GM23338 (cell line): ENCODE measurements at regions not wholly inside any gene's neighbourhood (a gene's known extent, or its start where the extent isn't known, plus 50 kb on each side); places are given as distances from the start of the nearest gene placed in this dataset.

ENCODE experiments used
- ATAC-seq: fragments of 200-7000 bp; cut with Tn5 transposase; 3 replicates; pipeline ENCODE4 v1.9.1; 2020
- DNase-seq: peaks from one replicate; pipeline ENCODE4 v3.0.0-alpha.2; 2015; ENCODE audit warnings: low spot score
- H2AFZ ChIP-seq: fragments of 200-600 bp; sonication (generic); 2 replicates; pipeline ENCODE4 v1.8.0; 2016; ENCODE audit warnings: antibody characterized with exemption, mild to moderate bottlenecking, moderate library complexity
- H3F3A ChIP-seq: fragments of 200-600 bp; sonication (generic); replicated peaks from 2 replicates; pipeline ENCODE4 v1.8.0; 2017; ENCODE audit warnings: antibody characterized with exemption, mixed run types, low read depth
- H3K27ac ChIP-seq: fragments of 200-600 bp; sonication (generic); 2 replicates; pipeline ENCODE4 v1.6.1; 2016; ENCODE audit warnings: low read depth
- H3K27me3 ChIP-seq: fragments of 200-600 bp; sonication (generic); 2 replicates; pipeline ENCODE4 v1.8.0; 2016; ENCODE audit warnings: mild to moderate bottlenecking, mixed run types, moderate library complexity; ENCODE audit not compliant: insufficient read depth
- H3K36me3 ChIP-seq: fragments of 200-600 bp; sonication (generic); 2 replicates; pipeline ENCODE4 v1.8.0; 2016; ENCODE audit warnings: mild to moderate bottlenecking; ENCODE audit not compliant: insufficient read depth
- H3K4me1 ChIP-seq: fragments of 200-600 bp; sonication (generic); 2 replicates; pipeline ENCODE4 v1.8.0; 2016; ENCODE audit warnings: mild to moderate bottlenecking, moderate library complexity; ENCODE audit not compliant: insufficient read depth
- H3K4me2 ChIP-seq: fragments of 200-600 bp; sonication (generic); 2 replicates; pipeline ENCODE4 v1.7.1; 2017; ENCODE audit warnings: mixed run types
- H3K4me3 ChIP-seq: fragments of 200-600 bp; sonication (generic); 2 replicates; pipeline ENCODE4 v1.6.1; 2016; ENCODE audit warnings: mixed run types
- H3K79me2 ChIP-seq: fragments of 200-600 bp; sonication (generic); replicated peaks from 2 replicates; pipeline ENCODE4 v1.8.0; 2017; ENCODE audit warnings: mild to moderate bottlenecking; ENCODE audit not compliant: insufficient read depth
- H3K9me2 ChIP-seq: fragments of 200-600 bp; sonication (generic); 2 replicates; pipeline ENCODE4 v1.8.0; 2017; ENCODE audit not compliant: insufficient read depth
- H4K20me1 ChIP-seq: fragments of 200-600 bp; sonication (generic); replicated peaks from 2 replicates; pipeline ENCODE4 v1.8.0; 2017; ENCODE audit warnings: mild to moderate bottlenecking; ENCODE audit not compliant: insufficient read depth
- H3K27ac Mint-ChIP-seq: 2 replicates; pipeline ENCODE4 v1.8.0; 2020; ENCODE audit warnings: inconsistent platforms, mild to moderate bottlenecking, moderate library complexity, mixed read lengths
- H3K27me3 Mint-ChIP-seq: 3 replicates; pipeline ENCODE4 v1.8.0; 2022; ENCODE audit warnings: low read depth, mild to moderate bottlenecking, moderate library complexity, mixed read lengths, inconsistent platforms; ENCODE audit not compliant: insufficient read depth, poor library complexity
- H3K36me3 Mint-ChIP-seq: 3 replicates; pipeline ENCODE4 v1.8.0; 2021; ENCODE audit warnings: low read depth, mild to moderate bottlenecking, inconsistent platforms, moderate library complexity, mixed read lengths
- H3K4me1 Mint-ChIP-seq: 3 replicates; pipeline ENCODE4 v1.8.0; 2020; ENCODE audit warnings: mild to moderate bottlenecking, inconsistent platforms, mixed read lengths
- H3K4me3 Mint-ChIP-seq: 3 replicates; pipeline ENCODE4 v1.8.0; 2021; ENCODE audit warnings: moderate library complexity, mild to moderate bottlenecking, inconsistent platforms, mixed read lengths
- H3K9me3 Mint-ChIP-seq: 3 replicates; pipeline ENCODE4 v1.8.0; 2020; ENCODE audit warnings: moderate library complexity, mild to moderate bottlenecking, inconsistent platforms, mixed read lengths
- CREB1 ChIP-seq: fragments of 250-450 bp; sonication (Bioruptor Pico); IDR thresholded peaks from 2 replicates; pipeline ENCODE4 v1.5.0; 2020; ENCODE audit warnings: low read depth, mild to moderate bottlenecking, moderate library complexity
- CTCF ChIP-seq, 2 experiments: fragments of 200-600 bp in 1 of 2; sonication (generic) in 1 of 2; conservative IDR thresholded peaks; 2 replicates each; pipeline versions ENCODE4 v1.5.1 to v1.6.1; 2016 to 2017; ENCODE audit warnings: antibody characterized with exemption in 2 of 2, low read depth in 2 of 2, mild to moderate bottlenecking in 2 of 2, moderate library complexity in 1 of 2
- ETS1 ChIP-seq: IDR thresholded peaks from 2 replicates; pipeline ENCODE4 v1.6.1; 2016; ENCODE audit warnings: antibody characterized with exemption
- EZH2 ChIP-seq: fragments of 200-600 bp; sonication (generic); IDR thresholded peaks from one replicate; pipeline ENCODE4 v1.8.0; 2017; ENCODE audit warnings: antibody characterized with exemption, mild to moderate bottlenecking, low read depth; ENCODE audit not compliant: unreplicated experiment
- EZH2phosphoT487 ChIP-seq: fragments of 200-600 bp; sonication (generic); IDR thresholded peaks from one replicate; pipeline ENCODE4 v1.8.1; 2018; ENCODE audit warnings: antibody characterized with exemption; ENCODE audit not compliant: unreplicated experiment
- JUNB ChIP-seq: IDR thresholded peaks from one replicate; pipeline ENCODE4 v1.6.1; 2016; ENCODE audit warnings: antibody characterized with exemption; ENCODE audit not compliant: unreplicated experiment
- NANOG ChIP-seq: IDR thresholded peaks from 2 replicates; pipeline ENCODE4 v1.6.1; 2016; ENCODE audit warnings: antibody characterized with exemption, borderline replicate concordance
- POLR2AphosphoS5 ChIP-seq: IDR thresholded peaks from 2 replicates; pipeline ENCODE4 v1.6.1; 2016; ENCODE audit warnings: antibody characterized with exemption, low read depth
- STAT1 ChIP-seq: IDR thresholded peaks from one replicate; pipeline ENCODE4 v1.6.1; 2016; ENCODE audit warnings: antibody characterized with exemption; ENCODE audit not compliant: unreplicated experiment
- ZNF114 ChIP-seq: fragments of 250-450 bp; sonication (Bioruptor Pico); IDR thresholded peaks from 2 replicates; pipeline ENCODE4 v1.5.0; 2020; ENCODE audit warnings: mild to moderate bottlenecking, moderate library complexity
- ZNF331 ChIP-seq: fragments of 250-450 bp; sonication (Bioruptor Pico); IDR thresholded peaks from 2 replicates; pipeline ENCODE4 v1.5.0; 2020; ENCODE audit warnings: low read depth, mild to moderate bottlenecking, moderate library complexity
- TF ChIP-seq, protein P1 (sequence below): fragments of 250-450 bp; sonication (Bioruptor Pico); IDR thresholded peaks from 2 replicates; pipeline ENCODE4 v1.5.0; 2020; ENCODE audit warnings: mild to moderate bottlenecking, moderate library complexity
- TF ChIP-seq, protein P2 (sequence below): IDR thresholded peaks from one replicate; pipeline ENCODE4 v1.6.1; 2018; ENCODE audit warnings: antibody characterized with exemption; ENCODE audit not compliant: unreplicated experiment

DNA sequence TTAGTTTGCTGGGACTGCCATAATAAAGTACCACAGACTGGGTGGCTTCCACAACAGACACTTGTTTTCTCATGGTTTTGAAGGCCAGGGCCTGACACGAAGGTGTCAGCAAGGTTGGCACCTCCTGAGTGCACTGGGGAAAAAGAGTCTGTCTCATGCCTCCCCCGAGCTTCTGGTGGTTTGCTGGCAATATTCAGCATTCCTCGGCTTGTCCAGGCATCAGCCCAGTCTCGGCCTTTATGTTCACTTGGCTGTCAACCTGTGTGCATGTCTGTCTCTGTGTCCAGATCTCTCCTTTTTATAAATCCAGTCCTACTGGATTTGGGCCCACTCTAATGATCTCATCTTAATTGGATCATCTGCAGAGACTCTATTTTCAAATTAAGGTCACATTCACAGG lies 72.6 kb downstream of the DOP1B start:
- H3K4me1 Mint-ChIP-seq, result no peaks in the 10 kb centered on the region; the same call in 2 of the 3 replicates
- H3K27me3 ChIP-seq, result no peaks in the 10 kb centered on the region

More for the DNA sequence above, 72.6 kb downstream of the DOP1B start:
- H3K27ac Mint-ChIP-seq, result no peak overlapping the region
- no peaks in the 10 kb centered on the region for H3K27me3 Mint-ChIP-seq
- Histone ChIP-seq H3K27ac (no peak overlapping the region), H3K9me2 (no peaks in the 10 kb centered on the region), H2AFZ (no peak overlapping the region), H3K36me3 (no peaks in the 10 kb centered on the region), H4K20me1 (no peaks in the 10 kb centered on the region), H3K4me3 (no peak overlapping the region), H3K79me2 (no peaks in the 10 kb centered on the region), H3K4me1 (no peaks in the 10 kb centered on the region), H3F3A (no peaks in the 10 kb centered on the region), H3K4me2 (no peak overlapping the region)
- ATAC-seq (no peak), DNase-seq (no peak)
- no peaks in the 10 kb centered on the region for H3K9me3 Mint-ChIP-seq
- H3K4me3 Mint-ChIP-seq, result no peak overlapping the region
- no peaks in the 10 kb centered on the region for H3K36me3 Mint-ChIP-seq
- TF ChIP-seq ZNF331 (CRISPR knock-in tag) (no peak), CTCF (conservative IDR thresholded peaks at IDR 0.05; ENCODE audit: low read depth in 2 of 2) (no peak), POLR2AphosphoS5 (no peak), NANOG (no peak), STAT1 (no peak), EZH2phosphoT487 (no peak), ETS1 (no peak), CREB1 (no peak), ZNF114 (CRISPR knock-in tag) (no peak), EZH2 (no peak), JUNB (no peak)
- TF ChIP-seq, protein P1, sequence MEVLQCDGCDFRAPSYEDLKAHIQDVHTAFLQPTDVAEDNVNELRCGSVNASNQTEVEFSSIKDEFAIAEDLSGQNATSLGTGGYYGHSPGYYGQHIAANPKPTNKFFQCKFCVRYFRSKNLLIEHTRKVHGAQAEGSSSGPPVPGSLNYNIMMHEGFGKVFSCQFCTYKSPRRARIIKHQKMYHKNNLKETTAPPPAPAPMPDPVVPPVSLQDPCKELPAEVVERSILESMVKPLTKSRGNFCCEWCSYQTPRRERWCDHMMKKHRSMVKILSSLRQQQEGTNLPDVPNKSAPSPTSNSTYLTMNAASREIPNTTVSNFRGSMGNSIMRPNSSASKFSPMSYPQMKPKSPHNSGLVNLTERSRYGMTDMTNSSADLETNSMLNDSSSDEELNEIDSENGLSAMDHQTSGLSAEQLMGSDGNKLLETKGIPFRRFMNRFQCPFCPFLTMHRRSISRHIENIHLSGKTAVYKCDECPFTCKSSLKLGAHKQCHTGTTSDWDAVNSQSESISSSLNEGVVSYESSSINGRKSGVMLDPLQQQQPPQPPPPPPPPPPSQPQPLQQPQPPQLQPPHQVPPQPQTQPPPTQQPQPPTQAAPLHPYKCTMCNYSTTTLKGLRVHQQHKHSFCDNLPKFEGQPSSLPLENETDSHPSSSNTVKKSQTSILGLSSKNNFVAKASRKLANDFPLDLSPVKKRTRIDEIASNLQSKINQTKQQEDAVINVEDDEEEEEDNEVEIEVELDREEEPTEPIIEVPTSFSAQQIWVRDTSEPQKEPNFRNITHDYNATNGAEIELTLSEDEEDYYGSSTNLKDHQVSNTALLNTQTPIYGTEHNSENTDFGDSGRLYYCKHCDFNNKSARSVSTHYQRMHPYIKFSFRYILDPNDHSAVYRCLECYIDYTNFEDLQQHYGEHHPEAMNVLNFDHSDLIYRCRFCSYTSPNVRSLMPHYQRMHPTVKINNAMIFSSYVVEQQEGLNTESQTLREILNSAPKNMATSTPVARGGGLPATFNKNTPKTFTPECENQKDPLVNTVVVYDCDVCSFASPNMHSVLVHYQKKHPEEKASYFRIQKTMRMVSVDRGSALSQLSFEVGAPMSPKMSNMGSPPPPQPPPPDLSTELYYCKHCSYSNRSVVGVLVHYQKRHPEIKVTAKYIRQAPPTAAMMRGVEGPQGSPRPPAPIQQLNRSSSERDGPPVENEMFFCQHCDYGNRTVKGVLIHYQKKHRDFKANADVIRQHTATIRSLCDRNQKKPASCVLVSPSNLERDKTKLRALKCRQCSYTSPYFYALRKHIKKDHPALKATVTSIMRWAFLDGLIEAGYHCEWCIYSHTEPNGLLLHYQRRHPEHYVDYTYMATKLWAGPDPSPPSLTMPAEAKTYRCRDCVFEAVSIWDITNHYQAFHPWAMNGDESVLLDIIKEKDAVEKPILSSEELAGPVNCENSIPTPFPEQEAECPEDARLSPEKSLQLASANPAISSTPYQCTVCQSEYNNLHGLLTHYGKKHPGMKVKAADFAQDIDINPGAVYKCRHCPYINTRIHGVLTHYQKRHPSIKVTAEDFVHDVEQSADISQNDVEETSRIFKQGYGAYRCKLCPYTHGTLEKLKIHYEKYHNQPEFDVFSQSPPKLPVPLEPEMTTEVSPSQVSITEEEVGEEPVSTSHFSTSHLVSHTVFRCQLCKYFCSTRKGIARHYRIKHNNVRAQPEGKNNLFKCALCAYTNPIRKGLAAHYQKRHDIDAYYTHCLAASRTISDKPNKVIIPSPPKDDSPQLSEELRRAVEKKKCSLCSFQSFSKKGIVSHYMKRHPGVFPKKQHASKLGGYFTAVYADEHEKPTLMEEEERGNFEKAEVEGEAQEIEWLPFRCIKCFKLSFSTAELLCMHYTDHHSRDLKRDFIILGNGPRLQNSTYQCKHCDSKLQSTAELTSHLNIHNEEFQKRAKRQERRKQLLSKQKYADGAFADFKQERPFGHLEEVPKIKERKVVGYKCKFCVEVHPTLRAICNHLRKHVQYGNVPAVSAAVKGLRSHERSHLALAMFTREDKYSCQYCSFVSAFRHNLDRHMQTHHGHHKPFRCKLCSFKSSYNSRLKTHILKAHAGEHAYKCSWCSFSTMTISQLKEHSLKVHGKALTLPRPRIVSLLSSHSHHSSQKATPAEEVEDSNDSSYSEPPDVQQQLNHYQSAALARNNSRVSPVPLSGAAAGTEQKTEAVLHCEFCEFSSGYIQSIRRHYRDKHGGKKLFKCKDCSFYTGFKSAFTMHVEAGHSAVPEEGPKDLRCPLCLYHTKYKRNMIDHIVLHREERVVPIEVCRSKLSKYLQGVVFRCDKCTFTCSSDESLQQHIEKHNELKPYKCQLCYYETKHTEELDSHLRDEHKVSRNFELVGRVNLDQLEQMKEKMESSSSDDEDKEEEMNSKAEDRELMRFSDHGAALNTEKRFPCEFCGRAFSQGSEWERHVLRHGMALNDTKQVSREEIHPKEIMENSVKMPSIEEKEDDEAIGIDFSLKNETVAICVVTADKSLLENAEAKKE (CRISPR knock-in tag), result no peak
- TF ChIP-seq, protein P2, sequence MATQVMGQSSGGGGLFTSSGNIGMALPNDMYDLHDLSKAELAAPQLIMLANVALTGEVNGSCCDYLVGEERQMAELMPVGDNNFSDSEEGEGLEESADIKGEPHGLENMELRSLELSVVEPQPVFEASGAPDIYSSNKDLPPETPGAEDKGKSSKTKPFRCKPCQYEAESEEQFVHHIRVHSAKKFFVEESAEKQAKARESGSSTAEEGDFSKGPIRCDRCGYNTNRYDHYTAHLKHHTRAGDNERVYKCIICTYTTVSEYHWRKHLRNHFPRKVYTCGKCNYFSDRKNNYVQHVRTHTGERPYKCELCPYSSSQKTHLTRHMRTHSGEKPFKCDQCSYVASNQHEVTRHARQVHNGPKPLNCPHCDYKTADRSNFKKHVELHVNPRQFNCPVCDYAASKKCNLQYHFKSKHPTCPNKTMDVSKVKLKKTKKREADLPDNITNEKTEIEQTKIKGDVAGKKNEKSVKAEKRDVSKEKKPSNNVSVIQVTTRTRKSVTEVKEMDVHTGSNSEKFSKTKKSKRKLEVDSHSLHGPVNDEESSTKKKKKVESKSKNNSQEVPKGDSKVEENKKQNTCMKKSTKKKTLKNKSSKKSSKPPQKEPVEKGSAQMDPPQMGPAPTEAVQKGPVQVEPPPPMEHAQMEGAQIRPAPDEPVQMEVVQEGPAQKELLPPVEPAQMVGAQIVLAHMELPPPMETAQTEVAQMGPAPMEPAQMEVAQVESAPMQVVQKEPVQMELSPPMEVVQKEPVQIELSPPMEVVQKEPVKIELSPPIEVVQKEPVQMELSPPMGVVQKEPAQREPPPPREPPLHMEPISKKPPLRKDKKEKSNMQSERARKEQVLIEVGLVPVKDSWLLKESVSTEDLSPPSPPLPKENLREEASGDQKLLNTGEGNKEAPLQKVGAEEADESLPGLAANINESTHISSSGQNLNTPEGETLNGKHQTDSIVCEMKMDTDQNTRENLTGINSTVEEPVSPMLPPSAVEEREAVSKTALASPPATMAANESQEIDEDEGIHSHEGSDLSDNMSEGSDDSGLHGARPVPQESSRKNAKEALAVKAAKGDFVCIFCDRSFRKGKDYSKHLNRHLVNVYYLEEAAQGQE, result no peak
